Central memory CD4-positive, alpha-beta T cell (primary cell): ENCODE measurements at regions not wholly inside any gene's neighbourhood (a gene's known extent, or its start where the extent isn't known, plus 50 kb on each side); places are given as distances from the start of the nearest gene placed in this dataset.

Source experiments
- DNase-seq: peaks from one replicate; pipeline ENCODE4 v3.0.0; 2022

DNA sequence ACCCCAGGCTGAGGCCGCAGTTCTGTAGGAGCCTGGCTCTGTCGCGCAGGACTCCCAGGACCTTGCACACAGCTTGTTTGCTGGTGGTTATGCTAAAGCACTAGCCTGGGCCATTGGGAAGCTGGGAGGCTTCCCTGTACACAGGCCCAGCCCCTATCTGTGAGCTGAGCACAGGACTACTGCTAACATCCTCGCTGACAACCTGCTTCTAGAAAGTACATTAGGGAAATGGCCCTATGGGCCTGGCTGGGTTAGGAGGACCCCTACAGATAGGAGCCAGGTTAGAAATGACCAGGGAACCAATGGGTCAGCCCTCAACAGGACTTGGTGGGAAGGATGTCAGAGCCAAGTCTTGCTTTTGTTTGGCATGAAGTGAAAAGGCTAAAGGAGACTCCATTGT, 219.4 kb upstream of the LNX1 start:
- no peak for DNase-seq

DNA sequence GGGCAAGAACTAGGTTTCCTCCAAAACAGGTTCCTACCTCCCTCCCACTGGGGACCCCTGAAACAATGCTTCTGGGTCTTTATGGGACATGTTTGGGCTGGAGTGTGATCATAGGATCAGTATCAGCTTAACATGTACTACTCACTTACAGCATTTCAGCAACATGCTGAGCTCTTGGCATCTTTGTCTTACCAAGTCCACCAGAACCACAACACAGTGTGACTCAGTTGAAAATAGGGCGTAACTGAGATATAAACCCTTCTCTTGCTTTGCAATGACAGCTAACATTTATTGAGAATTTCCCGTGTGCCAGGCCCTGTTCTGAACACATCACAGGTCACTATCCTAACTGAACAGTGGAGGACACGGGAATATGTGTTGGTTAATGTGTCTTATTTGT, 218.5 kb upstream of the LNX1 start:
- DNase-seq, result no peak

DNA sequence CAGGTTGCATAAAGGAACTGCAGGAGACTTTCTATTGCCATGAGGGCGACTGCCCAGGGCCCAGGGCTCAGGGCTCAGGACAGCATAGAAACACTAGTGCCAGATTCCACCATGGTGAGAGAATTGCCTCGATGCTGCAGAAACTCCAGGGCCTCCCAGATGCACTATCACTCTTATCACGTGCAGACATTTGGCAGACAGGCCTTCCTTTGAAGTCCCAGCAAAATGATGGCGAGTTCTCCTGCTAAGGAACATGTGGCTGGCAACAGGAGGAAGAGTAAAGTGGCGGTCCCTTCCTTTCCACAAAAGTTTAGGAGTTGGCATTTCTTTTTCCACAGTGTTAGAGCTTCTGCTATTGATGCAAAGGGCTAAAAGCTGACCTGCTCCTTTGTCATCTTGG, 214.0 kb upstream of the LNX1 start:
- DNase-seq, result no peak

DNA sequence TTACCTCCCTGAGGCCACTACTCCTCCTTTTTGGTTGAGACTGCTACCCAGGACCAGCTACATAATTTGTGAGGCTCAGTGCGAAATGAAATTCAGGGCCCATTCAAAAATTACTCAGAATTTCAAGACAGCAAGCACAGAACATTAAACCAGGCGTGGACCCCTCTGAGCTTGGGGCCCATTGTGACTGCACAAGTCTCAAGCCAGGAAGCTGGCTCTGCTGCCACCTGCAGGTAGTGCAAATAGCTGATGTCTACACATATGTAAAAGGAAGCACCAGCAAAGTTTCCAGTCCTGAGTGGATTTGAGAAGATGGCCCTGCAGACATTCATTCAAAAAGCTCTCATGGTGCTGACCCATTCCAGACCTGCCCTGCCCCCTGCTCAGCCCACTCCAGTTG, 213.4 kb upstream of the LNX1 start:
- no peak for DNase-seq

DNA sequence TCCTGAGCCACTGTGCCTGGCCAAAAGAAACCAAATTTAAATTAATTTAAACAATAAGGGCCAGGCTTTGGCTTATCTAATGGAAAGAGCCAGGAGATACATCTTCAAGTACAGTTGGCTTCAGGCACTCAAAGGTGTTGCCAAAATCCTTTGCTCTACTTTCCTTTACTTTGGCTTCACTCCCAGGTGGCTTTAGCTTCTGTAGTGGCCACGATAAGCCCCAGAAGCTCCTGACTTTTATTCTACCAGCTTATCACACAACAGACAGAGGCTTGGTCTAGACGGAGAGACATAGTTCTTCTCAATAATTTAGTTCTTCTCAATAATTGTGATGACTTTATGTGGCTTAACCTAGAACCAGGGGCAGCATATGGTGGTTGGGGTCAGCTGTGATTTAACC, 211.2 kb upstream of the LNX1 start:
- no peak for DNase-seq

DNA sequence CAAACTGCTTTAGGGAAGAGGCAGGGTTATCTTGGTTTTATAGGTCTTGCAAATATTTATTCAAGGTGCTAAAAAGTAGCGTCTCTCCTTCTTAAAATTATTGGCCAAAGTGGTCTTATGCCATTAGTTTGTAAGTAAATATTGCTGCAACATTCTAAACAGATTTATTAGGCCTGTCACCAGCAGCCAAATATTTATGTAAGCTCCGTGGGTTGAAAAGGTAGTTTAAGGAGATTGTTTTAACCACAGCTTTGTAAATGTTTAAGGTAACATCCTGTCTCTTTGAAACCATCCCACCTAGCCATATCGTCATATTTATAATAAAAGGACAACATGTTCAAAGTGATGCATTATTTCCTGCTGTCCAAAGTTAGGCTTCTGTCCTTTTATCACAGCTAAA, 210.1 kb upstream of the LNX1 start:
- DNase-seq, result no peak

DNA sequence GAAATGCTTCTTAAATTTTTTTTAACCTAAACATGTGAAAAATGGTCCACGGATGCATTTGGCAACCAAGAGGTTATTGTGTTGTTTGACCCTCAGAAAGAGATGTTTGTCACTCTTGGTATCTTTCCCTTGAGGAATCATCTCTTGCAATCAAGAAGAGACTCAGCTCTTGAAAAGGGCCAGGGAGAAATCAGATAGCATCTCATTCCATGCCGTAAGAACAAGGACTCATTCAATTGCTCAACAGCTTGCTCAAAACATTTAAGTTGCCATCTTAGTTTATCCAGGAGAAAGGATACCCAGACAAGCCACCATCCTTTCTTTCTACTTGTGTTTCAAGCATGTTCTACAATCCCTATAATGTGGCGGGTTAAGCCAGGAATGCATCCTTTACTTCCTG, 209.5 kb upstream of the LNX1 start:
- DNase-seq, result no peak

DNA sequence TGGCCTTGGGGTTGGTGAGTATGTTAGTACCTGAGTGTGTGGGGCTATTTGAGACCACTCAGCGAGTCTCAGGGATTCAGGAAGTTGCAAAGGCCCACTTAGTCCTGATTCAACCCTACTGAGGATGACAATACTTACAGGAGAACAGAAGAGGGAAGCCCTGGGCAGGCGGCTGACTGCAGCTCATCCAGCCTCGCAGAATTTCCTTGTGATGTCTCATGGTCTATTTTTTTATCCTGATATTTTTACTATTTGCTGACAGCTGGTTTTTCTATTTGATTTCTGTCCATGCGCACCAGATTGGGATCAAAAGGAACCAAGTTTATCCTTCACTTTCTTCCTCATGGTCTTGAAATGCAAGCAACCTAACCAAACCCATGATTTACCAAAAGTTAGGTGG, 201.8 kb upstream of the LNX1 start:
- DNase-seq, result no peak

DNA sequence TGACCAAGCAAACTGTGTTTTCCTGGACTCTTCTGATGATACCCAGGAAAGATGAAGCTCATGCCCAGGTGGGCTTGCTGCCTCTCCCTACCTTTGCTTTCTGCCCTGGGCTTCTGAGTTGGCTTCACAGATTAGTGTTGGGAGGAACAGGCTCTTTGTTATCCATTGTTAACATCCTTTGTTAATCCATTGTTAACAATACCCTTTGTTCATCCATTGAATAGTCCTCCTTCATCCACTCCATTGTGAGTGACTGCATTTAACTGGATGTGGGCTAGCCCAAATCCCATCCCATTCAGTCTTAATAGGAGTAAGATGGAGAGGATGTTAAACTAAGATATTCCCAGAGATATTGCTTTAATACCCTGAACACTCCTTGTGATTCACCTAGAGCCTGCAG, 199.0 kb upstream of the LNX1 start:
- DNase-seq, result no peak

DNA sequence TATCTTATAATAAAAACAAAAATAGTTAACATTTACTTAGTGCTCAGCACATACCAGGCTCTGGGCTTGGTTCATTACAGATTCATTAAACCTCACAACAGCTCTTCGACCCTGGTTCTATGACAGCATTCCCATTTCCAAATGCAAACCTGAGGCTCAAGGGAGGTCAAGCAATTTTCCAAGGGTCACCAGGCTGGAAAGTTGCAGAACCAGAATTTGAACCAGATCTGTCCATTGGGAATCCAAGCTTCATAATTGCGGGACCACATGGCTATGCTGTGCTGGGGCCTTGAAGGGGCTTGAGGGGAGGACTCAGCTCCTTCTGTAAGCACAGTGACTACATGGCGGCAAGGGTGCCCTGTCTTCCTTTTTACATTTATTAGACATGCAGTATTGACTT, 197.3 kb upstream of the LNX1 start:
- DNase-seq, result no peak

DNA sequence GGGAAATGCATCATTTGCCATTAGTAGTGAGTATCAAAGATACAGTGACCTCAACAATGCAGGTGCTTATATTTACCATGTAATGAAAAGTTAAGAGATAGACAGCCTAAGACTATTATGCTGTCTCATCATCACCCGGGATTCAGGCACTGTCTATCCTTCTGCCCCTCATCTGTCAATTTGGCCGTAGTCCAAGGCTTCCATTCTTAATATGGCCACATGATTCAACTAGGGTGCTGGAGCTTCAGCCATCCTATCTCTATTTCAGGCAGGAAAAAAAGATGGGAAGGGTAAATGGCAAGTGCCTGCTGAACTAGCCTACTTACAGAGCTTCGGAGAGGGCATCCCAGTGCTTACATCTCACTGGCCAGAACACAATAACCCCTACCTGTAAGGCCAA, 196.7 kb upstream of the LNX1 start:
- DNase-seq, result no peak

DNA sequence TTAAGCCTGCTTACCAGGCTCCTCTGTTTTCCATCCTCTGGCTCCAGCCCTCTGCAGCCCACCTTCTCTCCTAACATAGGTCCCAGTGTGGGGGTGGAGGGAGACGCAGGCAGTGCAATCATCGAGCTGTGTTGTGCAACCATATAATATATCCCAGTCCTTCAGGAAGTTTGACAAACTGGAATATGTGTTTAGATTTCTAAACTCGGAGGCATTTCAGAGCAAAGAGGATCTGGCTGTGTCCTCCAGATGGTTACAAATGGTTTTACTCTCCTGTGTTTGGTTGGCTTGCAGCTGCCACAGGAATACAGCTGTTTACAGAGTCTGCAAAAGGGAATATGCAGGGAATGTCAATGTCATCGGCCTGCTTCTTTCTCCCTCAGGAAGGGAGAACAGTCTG, 195.3 kb upstream of the LNX1 start:
- no peak for DNase-seq

DNA sequence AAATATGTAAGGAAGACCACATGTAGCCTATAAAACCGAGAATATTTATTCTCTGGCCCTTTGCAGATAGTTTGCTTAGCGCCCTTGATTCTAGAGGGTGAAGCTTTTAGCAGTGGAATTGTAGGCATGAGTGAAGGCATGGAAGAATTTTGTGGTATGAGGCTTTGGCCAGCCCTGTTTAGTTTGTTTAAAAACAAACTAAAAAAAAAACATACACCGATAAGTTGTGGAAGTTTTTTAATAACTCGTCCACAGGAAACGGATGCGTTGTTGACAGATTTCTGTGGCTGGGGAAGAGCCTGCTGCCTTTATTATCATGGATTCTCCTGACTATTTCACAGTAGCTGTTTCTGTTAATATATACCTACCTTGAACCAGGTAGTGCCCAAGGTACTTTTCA, 194.7 kb upstream of the LNX1 start:
- no peak for DNase-seq

DNA sequence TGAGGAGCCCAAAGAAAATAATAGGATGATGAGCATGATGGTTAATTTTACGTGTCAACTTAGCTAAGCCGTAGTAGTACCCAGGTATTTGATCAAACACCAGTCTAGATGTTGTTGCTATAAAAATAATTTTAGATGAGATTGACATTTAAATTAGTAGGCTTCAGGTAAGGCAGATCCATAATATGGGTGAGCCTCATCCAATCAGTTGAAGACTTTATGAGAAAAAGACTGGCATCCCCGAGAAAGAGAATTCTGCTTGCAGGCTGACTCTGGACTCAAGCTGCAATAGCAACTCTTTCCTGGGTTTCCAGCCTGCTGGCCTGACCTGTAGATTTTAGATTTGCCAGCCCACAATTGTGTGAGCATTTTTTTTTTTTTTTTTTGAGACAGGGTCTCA, 192.8 kb upstream of the LNX1 start:
- no peak for DNase-seq

DNA sequence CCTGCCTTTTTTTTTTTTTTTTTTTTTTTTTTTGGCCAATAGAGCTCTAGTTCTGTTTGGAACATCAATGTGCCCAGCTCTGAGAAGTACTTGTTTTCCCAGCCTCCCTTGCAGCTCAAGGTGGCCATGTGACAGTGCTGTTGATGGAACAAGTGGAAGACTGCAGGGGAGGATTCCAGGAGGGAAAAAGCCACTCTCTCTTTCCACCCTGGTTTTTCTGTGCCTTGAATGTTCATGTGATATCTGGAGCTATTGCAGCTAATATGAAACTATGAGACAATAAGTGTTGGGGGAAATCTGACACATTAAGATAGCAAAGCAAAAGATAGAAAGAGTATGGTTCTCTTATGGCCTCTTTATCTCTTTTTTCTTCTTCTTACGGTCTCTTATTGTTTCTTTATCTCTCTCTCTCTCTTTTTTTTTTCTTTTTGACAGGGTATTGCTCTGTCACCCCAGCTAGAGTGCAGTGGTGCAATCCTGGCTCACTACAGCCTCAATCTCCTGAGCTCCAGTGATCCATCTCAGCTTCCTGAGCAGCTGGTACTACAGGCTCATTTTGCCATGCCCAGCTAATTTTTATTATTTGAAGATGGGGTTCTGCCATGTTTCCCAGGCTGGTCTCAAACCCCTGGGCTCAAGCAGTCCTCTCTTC, 192.0 kb upstream of the LNX1 start:
- DNase-seq, result no peak

DNA sequence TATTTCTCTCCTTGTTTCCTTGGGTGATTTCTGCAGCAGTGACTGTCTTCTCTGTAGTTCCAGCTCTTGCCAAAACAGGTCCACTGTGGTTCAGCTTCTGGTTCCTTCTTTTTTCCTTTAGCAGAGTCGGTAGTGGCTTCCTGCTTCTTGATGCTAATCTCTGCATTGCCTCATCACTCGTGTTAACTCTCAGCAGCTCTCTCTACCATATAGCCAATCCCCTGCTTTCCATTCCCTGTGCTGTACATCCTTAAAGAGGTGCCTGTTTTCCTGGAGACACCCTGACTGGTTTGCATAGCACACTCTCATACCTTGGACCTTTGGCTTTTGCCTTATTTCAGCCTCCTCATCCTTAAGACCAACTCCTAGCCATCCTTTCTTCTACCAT, 191.2 kb upstream of the LNX1 start:
- no peak for DNase-seq

DNA sequence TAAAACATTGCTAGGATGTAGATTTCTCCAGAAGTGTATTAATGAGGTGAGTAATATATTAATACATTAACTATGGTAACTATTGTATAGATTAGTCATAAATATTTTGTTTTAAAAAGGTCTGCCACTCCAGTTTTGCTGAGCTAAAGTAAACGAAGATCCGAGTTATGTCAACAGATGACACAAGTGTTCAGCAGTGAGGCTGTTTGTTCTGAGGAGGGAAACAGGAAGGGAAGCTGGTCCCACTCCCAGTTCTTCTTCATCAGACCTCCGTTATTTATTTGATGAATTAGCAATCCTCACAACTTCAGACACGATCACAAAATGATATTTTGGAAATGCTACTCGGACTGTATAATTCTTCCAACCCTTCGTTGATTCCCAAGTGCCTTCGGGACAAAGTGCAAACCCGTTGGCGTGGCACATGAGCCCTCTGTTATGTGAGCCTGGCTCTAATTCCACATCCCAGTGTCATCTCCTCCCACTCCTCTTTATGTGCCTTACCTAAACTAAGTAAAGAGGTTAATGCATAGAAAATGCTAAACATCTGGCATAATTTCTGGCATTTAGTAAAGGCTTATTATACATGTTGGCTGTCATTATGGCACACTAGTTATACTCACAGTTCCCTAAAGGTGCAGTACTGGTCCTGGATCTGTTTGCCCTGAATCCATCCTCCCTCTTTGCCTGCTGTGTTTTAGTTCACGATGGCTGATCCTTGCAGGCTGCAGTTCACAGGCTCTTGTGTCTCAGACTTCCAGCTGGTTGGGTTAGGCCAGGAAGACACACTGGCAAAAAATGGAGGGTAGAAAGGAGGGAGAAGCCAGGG, 190.6 kb upstream of the LNX1 start:
- no peak for DNase-seq

DNA sequence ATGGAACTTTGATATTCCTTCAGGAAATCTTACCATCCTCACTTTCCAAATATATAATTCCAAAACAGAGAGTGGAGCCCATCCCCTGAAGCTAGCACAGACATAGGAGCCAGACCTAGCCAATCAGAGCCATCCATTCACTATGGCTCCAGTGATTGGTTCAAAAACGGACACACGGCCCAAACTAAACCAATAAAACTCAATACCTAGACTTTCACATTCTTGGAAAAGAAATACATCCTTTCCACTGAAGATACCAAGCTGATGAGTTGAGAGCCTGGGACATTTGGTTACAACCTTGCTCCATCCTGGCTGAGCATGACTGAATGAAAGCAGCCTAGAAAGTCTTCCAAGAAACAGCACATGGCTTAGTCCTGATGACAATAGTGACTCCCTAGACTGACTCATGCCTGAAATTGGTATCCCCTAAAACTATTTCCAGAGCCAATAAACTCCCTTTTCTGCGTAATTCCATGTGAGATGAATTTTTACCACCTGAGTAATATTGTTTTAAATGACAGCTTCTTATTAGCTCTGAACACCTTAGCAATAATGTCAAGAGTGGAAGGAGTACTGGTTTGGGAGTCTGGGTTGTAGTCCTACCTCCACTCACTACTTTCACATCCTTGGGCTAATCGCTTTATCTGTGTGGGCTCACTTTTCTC, 189.6 kb upstream of the LNX1 start:
- no peak for DNase-seq

DNA sequence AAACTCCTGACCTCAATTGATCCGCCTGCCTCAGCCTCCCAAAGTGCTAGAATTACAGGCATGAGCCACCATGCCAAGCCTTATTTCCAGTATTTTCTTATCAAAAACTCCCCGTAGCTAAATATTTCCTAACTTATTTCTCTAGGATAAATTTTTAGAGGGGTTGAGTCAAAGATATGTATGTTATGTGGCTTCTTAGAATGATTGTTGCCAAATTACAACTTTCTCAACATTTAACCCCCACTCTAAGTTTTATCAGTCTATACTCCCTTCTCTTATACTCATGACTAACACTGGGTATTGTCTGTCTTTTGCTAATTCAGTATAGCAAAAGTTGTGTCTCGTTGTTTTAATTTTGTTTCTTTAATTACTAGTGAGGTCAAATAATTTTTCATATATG, 187.7 kb upstream of the LNX1 start:
- no peak for DNase-seq

DNA sequence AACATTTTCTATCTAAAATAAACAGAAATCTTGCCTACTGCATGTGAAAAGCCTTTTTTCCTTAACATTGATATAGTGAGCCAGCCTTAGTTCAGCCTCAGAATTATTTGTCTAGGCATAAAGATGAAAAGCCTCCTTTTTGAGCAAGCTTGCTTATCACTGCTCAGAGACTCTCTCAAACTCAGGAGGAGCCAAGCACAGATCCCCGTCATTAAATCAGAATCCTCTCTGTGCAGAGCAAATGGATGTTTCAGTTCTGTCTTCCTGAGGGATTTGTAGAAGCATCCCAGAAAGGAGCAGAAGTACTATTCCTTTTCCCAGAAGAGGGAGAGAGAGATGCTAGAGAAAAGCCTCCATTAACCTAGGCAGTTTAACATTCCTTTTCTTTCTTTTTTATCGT, 186.9 kb upstream of the LNX1 start:
- DNase-seq, result no peak

DNA sequence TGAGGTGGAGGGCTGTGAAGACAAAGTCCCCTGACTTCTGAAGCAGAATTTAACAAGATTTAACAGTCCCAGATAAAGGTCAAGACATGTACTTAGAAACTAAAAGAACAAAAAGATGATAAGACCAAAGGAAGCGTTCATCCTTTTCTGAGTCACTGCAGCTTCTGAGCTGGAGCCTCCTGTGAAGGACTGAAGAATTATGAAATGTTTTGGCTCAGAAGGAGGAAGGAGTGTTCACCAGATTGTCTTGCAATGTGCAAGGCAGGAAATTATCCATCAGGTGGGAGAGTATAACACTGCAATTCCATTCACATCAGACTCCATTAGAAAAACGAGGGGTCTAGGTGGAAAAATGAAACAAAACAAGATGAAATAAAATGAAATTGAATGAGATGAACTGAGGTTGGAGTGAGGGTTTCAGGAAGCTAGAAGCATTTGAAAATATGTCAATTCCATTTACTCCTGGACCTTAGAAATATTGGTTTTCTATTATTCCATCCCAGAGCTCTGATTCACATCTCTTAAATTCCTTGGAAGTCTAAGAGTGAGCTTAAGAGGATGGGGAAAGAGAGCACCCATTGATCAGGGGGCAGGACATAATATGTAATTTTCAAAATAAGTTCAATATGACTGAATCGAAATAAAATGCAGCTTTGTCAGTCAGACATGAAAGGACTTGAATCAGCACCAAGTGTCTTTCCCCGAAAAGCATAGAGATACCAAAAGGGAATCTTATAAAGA, 186.1 kb upstream of the LNX1 start:
- DNase-seq, result no peak

DNA sequence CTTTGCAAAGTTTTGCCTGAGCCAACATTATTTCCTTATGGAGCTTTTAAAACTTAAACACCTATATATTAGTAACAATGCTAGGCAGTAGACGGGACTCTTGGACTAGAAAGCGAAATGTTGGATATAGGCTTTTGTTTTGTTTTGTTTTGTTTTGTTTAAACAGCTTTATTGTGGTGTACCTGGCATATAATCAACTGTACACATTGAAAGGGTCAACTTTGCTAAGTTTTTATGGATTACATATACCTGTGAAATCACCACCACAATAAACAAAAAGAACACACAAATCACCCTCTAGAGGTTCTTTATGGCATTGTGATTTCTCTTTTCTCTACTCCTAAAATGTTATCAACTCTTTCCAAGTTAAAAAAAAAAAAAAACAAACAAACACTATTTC, 184.9 kb upstream of the LNX1 start:
- DNase-seq, result no peak

DNA sequence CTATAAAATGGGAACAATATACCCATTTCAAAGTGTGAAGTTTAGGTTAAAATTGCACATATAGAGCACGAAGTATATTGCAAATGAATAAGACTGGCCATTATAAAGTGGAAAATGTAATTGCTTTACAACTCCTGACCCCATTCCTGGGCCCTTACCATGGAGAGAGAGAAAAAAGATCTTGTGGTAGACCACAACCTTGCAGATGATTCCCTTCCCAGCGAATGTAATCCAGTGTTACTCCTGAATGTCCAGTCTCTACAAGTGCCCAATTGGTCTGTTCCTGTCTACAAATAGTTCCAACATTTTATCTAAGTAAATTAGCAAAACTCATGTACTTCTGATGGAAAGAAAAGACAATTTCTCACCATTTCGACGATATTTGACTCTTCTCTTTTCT, 184.1 kb upstream of the LNX1 start:
- no peak for DNase-seq

DNA sequence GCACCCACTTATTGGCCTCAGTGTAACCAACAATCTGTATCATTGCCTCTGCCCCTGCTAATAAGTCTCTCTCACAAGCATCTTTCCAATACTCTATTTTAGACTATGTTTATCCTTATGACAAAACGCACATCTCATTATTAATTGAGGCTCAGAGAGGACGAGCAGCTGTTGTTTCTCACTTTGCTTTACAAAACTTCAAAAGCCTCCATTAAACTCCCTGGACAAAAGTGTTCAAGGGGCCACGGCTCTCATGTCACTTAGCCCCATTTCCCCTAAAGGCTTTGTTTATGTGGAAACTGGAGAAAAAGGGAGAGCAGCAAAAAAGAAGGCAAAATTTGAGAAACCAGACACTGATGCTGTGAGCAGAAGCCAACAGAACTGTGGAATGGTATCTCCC, 180.0 kb upstream of the LNX1 start:
- DNase-seq, result no peak
